Endothelial cell of umbilical vein (primary cell): ENCODE measurements at regions not wholly inside any gene's neighbourhood (a gene's known extent, or its start where the extent isn't known, plus 50 kb on each side); places are given as distances from the start of the nearest gene placed in this dataset.

Experiments
- BruUV-seq: library from RNA; stranded (reverse); fragments of 400-500 nt; replicated peaks from 2 replicates; lab custom pipeline; 2021; lab: Mats Ljungman, UMichigan
- CTCF ChIA-PET: fragments of 300-600, 350-600 bp; sonication (Branson Sonifier 250); formaldehyde crosslinking; loops from one replicate; lab custom pipeline; 2021; ENCODE audit warnings: antibody characterized with exemption, inconsistent platforms; lab: Charles Lee
- POLR2A ChIA-PET: fragments of 300-600, 350-600 bp; sonication (Branson Sonifier 250); formaldehyde crosslinking; loops from one replicate; lab custom pipeline; 2021; ENCODE audit warnings: antibody characterized with exemption, inconsistent platforms; lab: Charles Lee
- DNase-seq: peaks from one replicate; pipeline ENCODE4 v3.0.0-alpha.2; 2011; ENCODE audit warnings: low read depth, low spot score
- FAIRE-seq: peaks from 2 replicates; lab custom pipeline; 2011; peaks lifted over from hg19 to GRCh38; lab: Jason Lieb, UNC
- H2AFZ ChIP-seq: 2 replicates; pipeline ENCODE4 v1.6.0; 2012; ENCODE audit warnings: low read depth, low read length, control low read depth, inconsistent platforms
- H3K27ac ChIP-seq: 2 replicates; pipeline ENCODE4 v1.5.1; 2011; ENCODE audit warnings: low read depth, mild to moderate bottlenecking, control low read depth, low read length, moderate library complexity; ENCODE audit not compliant: insufficient read depth
- H3K27me3 ChIP-seq, 2 experiments: 2 replicates each; pipeline versions ENCODE4 v1.6.0 to v1.6.1; 2011; ENCODE audit warnings: low read length in 2 of 2, mixed read lengths in 1 of 2; ENCODE audit not compliant: control insufficient read depth in 2 of 2, insufficient read depth in 2 of 2
- H3K36me3 ChIP-seq, 2 experiments: 2 replicates in 1 of 2; 3 replicates in 1 of 2; pipeline ENCODE4 v1.5.1; 2011; ENCODE audit warnings: low read length in 2 of 2, mild to moderate bottlenecking in 1 of 2, moderate library complexity in 1 of 2; ENCODE audit not compliant: control insufficient read depth in 2 of 2, insufficient read depth in 2 of 2; ENCODE audit errors: extremely low read depth in 1 of 2
- H3K4me1 ChIP-seq: 3 replicates; pipeline ENCODE4 v1.5.1; 2011; ENCODE audit warnings: mild to moderate bottlenecking, low read length; ENCODE audit not compliant: control insufficient read depth, insufficient read depth; ENCODE audit errors: extremely low read depth
- H3K4me2 ChIP-seq: 2 replicates; pipeline ENCODE4 v1.6.1; 2011; ENCODE audit warnings: low read length, control low read depth, mixed read lengths; ENCODE audit not compliant: insufficient read depth
- H3K4me3 ChIP-seq, 3 experiments: fragments of 200-600 bp in 1 of 3; sonication (generic), shearing (Covaris generic) in 1 of 3; replicated peaks in 1 of 3; 2 replicates each; pipeline ENCODE4 v1.5.1; 2011 to 2016; ENCODE audit warnings: control low read depth in 3 of 3, low read length in 3 of 3, mild to moderate bottlenecking in 2 of 3, inconsistent platforms in 1 of 3, low read depth in 1 of 3, moderate library complexity in 1 of 3; ENCODE audit not compliant: insufficient read depth in 1 of 3
- H3K79me2 ChIP-seq: 2 replicates; pipeline ENCODE4 v1.6.0; 2012; ENCODE audit warnings: low read length, inconsistent platforms; ENCODE audit not compliant: control insufficient read depth, insufficient read depth
- H3K9ac ChIP-seq: replicated peaks from 2 replicates; pipeline ENCODE3; 2011; ENCODE audit warnings: low read length, control low read depth; ENCODE audit not compliant: insufficient read depth; ENCODE audit errors: extremely low read depth
- H3K9me1 ChIP-seq: replicated peaks from 3 replicates; pipeline ENCODE4 v1.6.0; 2011; ENCODE audit warnings: mild to moderate bottlenecking, low read length; ENCODE audit not compliant: control insufficient read depth, insufficient read depth; ENCODE audit errors: extremely low read depth
- H3K9me3 ChIP-seq: replicated peaks from 2 replicates; pipeline ENCODE4 v1.5.1; 2012; ENCODE audit warnings: low read length, inconsistent platforms; ENCODE audit not compliant: control insufficient read depth, insufficient read depth
- H4K20me1 ChIP-seq: replicated peaks from 2 replicates; pipeline ENCODE3; 2011; ENCODE audit warnings: mild to moderate bottlenecking, low read length; ENCODE audit not compliant: control insufficient read depth, insufficient read depth; ENCODE audit errors: extremely low read depth
- EZH2 ChIP-seq: IDR thresholded peaks from 2 replicates; pipeline ENCODE4 v1.6.1; 2012; ENCODE audit warnings: borderline replicate concordance, low read depth, mild to moderate bottlenecking, moderate library complexity, low read length, inconsistent platforms; ENCODE audit not compliant: severe bottlenecking
- FOS ChIP-seq: IDR thresholded peaks from 2 replicates; pipeline ENCODE4 v1.6.1; 2011; ENCODE audit warnings: mild to moderate bottlenecking, low read length, moderate library complexity, borderline replicate concordance; ENCODE audit not compliant: insufficient read depth
- GATA2 ChIP-seq: IDR thresholded peaks from 2 replicates; pipeline ENCODE4 v1.7.0; 2011; ENCODE audit warnings: low read depth, mild to moderate bottlenecking, moderate library complexity, mixed read lengths, low read length; ENCODE audit not compliant: insufficient read length, insufficient read depth
- JUN ChIP-seq: IDR thresholded peaks from 2 replicates; pipeline ENCODE4 v1.6.1; 2011; ENCODE audit warnings: borderline replicate concordance, low read depth; ENCODE audit not compliant: insufficient read length, insufficient read depth
- MYC ChIP-seq: IDR thresholded peaks from one replicate; pipeline ENCODE4 v1.6.1; 2011; ENCODE audit warnings: mild to moderate bottlenecking, low read depth, low read length
- POLR2A ChIP-seq: IDR thresholded peaks from 2 replicates; pipeline ENCODE4 v1.6.1; 2012; ENCODE audit warnings: low read depth, mild to moderate bottlenecking, control low read depth, low read length
- POLR2AphosphoS5 ChIP-seq: IDR thresholded peaks from 2 replicates; pipeline ENCODE4 v1.6.1; 2012; ENCODE audit warnings: low read depth, mild to moderate bottlenecking, control low read depth, low read length, moderate library complexity; ENCODE audit not compliant: insufficient read depth
- dilution Hi-C: fragments of 300-500 bp; cut with MboI; formaldehyde crosslinking; loops from one replicate; pipeline ENCODE4 v1.15.0; 2019; ENCODE audit warnings: low sequenced_read_pairs; ENCODE audit not compliant: extremely low pct_ligation_motif_present
- intact Hi-C: fragments of 100-400 bp; cut with micrococcal nuclease; formaldehyde crosslinking; loops from one replicate; pipeline ENCODE4 v1.10.0; 2022
- TF ChIP-seq, protein P1 (sequence below), 2 donors: IDR thresholded peaks; 1 replicate in 1 of 2; 2 replicates in 1 of 2; pipeline ENCODE4 v1.5.1; 2011; ENCODE audit warnings: low read length in 2 of 2, mild to moderate bottlenecking in 2 of 2, moderate library complexity in 2 of 2, control low read depth in 1 of 2, inconsistent platforms in 1 of 2, low read depth in 1 of 2; ENCODE audit not compliant: insufficient read depth in 1 of 2; ENCODE audit errors: extremely low read depth in 1 of 2
- TF ChIP-seq, protein P2 (sequence below): IDR thresholded peaks from 2 replicates; pipeline ENCODE4 v1.6.1; 2011; ENCODE audit not compliant: insufficient read depth, insufficient read length

DNA sequence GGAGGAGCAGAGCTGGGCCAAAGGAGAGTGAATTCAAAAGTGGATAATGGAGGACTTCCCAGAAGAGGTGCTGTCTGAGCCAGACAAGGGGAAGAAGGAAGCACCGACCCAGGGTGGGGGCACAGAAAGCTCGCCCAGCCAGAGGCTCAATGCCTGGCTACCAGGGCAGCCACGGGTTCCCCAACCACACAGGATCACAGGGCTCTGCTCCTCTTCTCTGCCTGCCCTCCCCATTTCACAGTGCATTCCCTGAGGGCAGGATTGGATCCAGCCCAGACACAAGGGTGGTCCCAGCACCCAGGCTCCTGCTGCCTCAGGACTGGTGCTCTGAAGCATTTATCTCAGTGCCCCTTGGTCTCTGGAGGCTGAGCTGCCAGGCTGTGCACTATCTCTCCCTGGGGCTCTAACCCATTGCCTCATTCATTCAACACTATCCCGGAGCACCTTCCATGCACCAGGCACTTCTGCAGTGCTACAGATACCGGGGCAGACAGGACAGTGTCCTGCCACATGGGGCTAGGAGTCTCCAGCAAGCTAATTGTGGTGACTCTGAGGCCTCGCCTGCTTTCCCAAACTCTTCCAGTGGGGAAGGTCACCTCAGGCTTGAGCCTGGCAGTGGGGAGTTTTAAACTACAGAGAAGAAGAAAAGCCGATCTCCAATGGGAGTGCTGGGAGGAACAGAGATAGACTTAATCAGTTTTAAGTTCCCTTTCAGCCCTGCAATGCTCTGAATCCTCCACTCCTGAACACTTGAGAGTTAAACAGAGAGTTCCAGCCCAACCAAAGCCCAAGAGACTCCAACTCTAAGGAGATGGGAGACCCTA lies 201.8 kb upstream of the ZMIZ1 start:
- POLR2A ChIA-PET, result no interaction called here
- H3K36me3 ChIP-seq, result no peaks in the 10 kb centered on the region
- H4K20me1 ChIP-seq, result no peaks in the 10 kb centered on the region
- no TSS peak for BruUV-seq
- peaks cover 6% of the 10 kb centered on the region for H3K4me1 ChIP-seq
- peaks cover 0 to 2% of the 10 kb centered on the region in 2 experiments for H3K27me3 ChIP-seq
- TF ChIP-seq, protein P1, sequence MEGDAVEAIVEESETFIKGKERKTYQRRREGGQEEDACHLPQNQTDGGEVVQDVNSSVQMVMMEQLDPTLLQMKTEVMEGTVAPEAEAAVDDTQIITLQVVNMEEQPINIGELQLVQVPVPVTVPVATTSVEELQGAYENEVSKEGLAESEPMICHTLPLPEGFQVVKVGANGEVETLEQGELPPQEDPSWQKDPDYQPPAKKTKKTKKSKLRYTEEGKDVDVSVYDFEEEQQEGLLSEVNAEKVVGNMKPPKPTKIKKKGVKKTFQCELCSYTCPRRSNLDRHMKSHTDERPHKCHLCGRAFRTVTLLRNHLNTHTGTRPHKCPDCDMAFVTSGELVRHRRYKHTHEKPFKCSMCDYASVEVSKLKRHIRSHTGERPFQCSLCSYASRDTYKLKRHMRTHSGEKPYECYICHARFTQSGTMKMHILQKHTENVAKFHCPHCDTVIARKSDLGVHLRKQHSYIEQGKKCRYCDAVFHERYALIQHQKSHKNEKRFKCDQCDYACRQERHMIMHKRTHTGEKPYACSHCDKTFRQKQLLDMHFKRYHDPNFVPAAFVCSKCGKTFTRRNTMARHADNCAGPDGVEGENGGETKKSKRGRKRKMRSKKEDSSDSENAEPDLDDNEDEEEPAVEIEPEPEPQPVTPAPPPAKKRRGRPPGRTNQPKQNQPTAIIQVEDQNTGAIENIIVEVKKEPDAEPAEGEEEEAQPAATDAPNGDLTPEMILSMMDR (IDR thresholded peaks at IDR 0.05; ENCODE audit: extremely low read depth in 1 of 2, insufficient read depth in 1 of 2, low read depth in 1 of 2, low read length in 2 of 2), result no peak
- TF ChIP-seq POLR2A (no peak), POLR2AphosphoS5 (no peak), MYC (no peak), FOS (no peak), GATA2 (no peak), JUN (no peak), EZH2 (no peak)
- TF ChIP-seq, protein P2, sequence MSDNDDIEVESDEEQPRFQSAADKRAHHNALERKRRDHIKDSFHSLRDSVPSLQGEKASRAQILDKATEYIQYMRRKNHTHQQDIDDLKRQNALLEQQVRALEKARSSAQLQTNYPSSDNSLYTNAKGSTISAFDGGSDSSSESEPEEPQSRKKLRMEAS, result no peak
- no peaks in the 10 kb centered on the region for H3K79me2 ChIP-seq
- H3K4me3 ChIP-seq, result no peak overlapping the region
- no peaks in the 10 kb centered on the region for H3K9me3 ChIP-seq
- dilution Hi-C loops, result no loop called here
- FAIRE-seq (no peak), DNase-seq (no peak)
- no peak overlapping the region for H2AFZ ChIP-seq
- CTCF ChIA-PET, result no interaction called here
- intact Hi-C loops, result no loop called here
- no peak overlapping the region for H3K4me2 ChIP-seq
- no peak overlapping the region for H3K9ac ChIP-seq
- no peaks in the 10 kb centered on the region for H3K9me1 ChIP-seq
- H3K27ac ChIP-seq, result no peak overlapping the region
